HS-27A (cell line): ENCODE measurements at regions not wholly inside any gene's neighbourhood (a gene's known extent, or its start where the extent isn't known, plus 50 kb on each side); places are given as distances from the start of the nearest gene placed in this dataset.

ENCODE experiments used
- DNase-seq: peaks from one replicate; pipeline ENCODE4 v3.0.0-alpha.2; 2012; ENCODE audit warnings: low read depth, missing footprints

- peak; percentile 56 for DNase-seq
Measured at GRCh38 chr16:73214825-73215677, 167.1 kb upstream of the ZFHX3 start.

GRCh38 chr16:73213732-73214455, 166.0 kb upstream of the ZFHX3 start:
- no peak for DNase-seq

- no peak for DNase-seq
Measured at GRCh38 chr16:73212431-73212830, 164.5 kb upstream of the ZFHX3 start.

GRCh38 chr16:73210686-73211085, 162.8 kb upstream of the ZFHX3 start:
- DNase-seq, result no peak

GRCh38 chr16:73210084-73210483, 162.2 kb upstream of the ZFHX3 start:
- DNase-seq, result no peak

- no peak for DNase-seq
Measured at GRCh38 chr16:73209190-73209589, 161.3 kb upstream of the ZFHX3 start.

- DNase-seq, result no peak
Measured at GRCh38 chr16:73206151-73206707, 158.3 kb upstream of the ZFHX3 start.

GRCh38 chr16:73205153-73205886, 157.4 kb upstream of the ZFHX3 start:
- no peak for DNase-seq

GRCh38 chr16:73204359-73205152, 156.6 kb upstream of the ZFHX3 start:
- DNase-seq, result no peak

- DNase-seq, result peak; percentile 77
Measured at GRCh38 chr16:73202161-73202729, 154.3 kb upstream of the ZFHX3 start.

- DNase-seq, result no peak
Measured at GRCh38 chr16:73199214-73199613, 151.3 kb upstream of the ZFHX3 start.

- no peak for DNase-seq
Measured at GRCh38 chr16:73198481-73198880, 150.6 kb upstream of the ZFHX3 start.

- no peak for DNase-seq
Measured at GRCh38 chr16:73197598-73197997, 149.7 kb upstream of the ZFHX3 start.

- peak; percentile 58 for DNase-seq
Measured at GRCh38 chr16:73196670-73197069, 148.7 kb upstream of the ZFHX3 start.

- DNase-seq, result no peak
Measured at GRCh38 chr16:73193464-73193863, 145.5 kb upstream of the ZFHX3 start.

GRCh38 chr16:73192232-73192894, 144.4 kb upstream of the ZFHX3 start:
- DNase-seq, result no peak

GRCh38 chr16:73191660-73192046, 143.7 kb upstream of the ZFHX3 start:
- DNase-seq, result no peak

GRCh38 chr16:73190688-73191659, 143.0 kb upstream of the ZFHX3 start:
- no peak for DNase-seq

GRCh38 chr16:73190256-73190655, 142.3 kb upstream of the ZFHX3 start:
- DNase-seq, result no peak
